Fibroblast of mammary gland (primary cell): ENCODE measurements at regions not wholly inside any gene's neighbourhood (a gene's known extent, or its start where the extent isn't known, plus 50 kb on each side); places are given as distances from the start of the nearest gene placed in this dataset.

Experiments used
- DNase-seq: peaks from one replicate; pipeline ENCODE4 v3.0.0-alpha.2; 2010; ENCODE audit warnings: low read depth
- H3K4me3 ChIP-seq: 2 replicates; pipeline ENCODE4 v1.5.1; 2011; ENCODE audit warnings: low read depth, mild to moderate bottlenecking, low read length, moderate library complexity; ENCODE audit not compliant: control insufficient read depth
- TF ChIP-seq, protein P1 (sequence below): conservative IDR thresholded peaks from 2 replicates; pipeline ENCODE4 v1.5.1; 2011; ENCODE audit warnings: low read depth, low read length, inconsistent platforms; ENCODE audit not compliant: control insufficient read depth, insufficient read depth

GRCh38 chr10:58106211-58107035 is 161.3 kb downstream of the IPMK start:
- no peak overlapping the region for H3K4me3 ChIP-seq
- DNase-seq, result no peak
- TF ChIP-seq, protein P1, sequence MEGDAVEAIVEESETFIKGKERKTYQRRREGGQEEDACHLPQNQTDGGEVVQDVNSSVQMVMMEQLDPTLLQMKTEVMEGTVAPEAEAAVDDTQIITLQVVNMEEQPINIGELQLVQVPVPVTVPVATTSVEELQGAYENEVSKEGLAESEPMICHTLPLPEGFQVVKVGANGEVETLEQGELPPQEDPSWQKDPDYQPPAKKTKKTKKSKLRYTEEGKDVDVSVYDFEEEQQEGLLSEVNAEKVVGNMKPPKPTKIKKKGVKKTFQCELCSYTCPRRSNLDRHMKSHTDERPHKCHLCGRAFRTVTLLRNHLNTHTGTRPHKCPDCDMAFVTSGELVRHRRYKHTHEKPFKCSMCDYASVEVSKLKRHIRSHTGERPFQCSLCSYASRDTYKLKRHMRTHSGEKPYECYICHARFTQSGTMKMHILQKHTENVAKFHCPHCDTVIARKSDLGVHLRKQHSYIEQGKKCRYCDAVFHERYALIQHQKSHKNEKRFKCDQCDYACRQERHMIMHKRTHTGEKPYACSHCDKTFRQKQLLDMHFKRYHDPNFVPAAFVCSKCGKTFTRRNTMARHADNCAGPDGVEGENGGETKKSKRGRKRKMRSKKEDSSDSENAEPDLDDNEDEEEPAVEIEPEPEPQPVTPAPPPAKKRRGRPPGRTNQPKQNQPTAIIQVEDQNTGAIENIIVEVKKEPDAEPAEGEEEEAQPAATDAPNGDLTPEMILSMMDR, result no peak

GRCh38 chr10:58104351-58104751 is 163.3 kb downstream of the IPMK start:
- DNase-seq, result peak; percentile 45
- H3K4me3 ChIP-seq, result no peak overlapping the region
- TF ChIP-seq, protein P1, result no peak

GRCh38 chr10:58102897-58103296 is 164.8 kb downstream of the IPMK start:
- TF ChIP-seq, protein P1, result no peak
- DNase-seq, result no peak
- no peak overlapping the region for H3K4me3 ChIP-seq

DNA sequence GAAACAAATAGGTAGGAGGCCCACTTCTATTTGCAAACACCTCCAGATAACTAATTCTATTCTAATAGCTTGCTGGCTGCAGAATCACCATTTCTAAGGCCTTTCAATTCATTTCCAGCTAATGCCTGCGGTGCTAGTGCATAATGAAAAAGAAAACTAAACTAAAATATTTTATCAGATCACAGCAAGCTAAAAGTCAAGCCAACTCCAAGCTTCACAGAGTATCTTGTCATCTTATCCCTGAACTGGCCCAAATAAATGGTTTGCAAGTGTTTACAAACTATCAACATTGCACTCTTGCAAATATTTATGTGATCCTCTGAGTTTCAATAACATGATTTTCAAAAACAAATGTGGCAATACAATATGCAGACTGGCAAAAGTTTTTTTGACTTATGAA is 166.0 kb downstream of the IPMK start:
- DNase-seq, result no peak
- H3K4me3 ChIP-seq, result no peak overlapping the region
- TF ChIP-seq, protein P1, result no peak

- no peak for DNase-seq
- H3K4me3 ChIP-seq, result no peak overlapping the region
- TF ChIP-seq, protein P1, result no peak
Measured at GRCh38 chr10:58094985-58095718, 172.5 kb downstream of the IPMK start.

- H3K4me3 ChIP-seq, result no peak overlapping the region
- no peak for DNase-seq
- TF ChIP-seq, protein P1, result no peak
Measured at GRCh38 chr10:58091886-58092285, 175.8 kb downstream of the IPMK start.
